ENCODE measurements at regions not wholly inside any gene's neighbourhood (a gene's known extent, or its start where the extent isn't known, plus 50 kb on each side); places are given as distances from the start of the nearest gene placed in this dataset.

DNA sequence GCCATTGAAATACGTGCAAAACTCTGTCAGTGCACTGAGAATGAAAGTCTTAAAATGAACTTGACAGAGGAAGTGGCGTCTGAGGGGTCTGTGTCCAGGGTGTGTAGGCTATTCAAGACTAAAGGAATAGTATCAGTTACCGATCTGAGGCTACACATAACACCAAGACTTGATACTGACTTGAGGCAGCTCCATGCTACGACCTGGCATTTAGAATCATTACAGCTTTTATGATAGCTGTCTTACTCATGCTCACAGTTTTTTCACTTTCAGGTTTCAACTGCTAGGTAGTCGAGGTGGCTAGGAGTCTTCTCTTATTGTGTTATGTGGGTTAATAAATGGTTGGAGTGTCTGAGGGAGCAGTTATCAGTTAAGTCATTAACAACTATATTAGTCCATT, 92.8 kb upstream of the SLCO6A1 start:
- TF ChIP-seq, protein P1, sequence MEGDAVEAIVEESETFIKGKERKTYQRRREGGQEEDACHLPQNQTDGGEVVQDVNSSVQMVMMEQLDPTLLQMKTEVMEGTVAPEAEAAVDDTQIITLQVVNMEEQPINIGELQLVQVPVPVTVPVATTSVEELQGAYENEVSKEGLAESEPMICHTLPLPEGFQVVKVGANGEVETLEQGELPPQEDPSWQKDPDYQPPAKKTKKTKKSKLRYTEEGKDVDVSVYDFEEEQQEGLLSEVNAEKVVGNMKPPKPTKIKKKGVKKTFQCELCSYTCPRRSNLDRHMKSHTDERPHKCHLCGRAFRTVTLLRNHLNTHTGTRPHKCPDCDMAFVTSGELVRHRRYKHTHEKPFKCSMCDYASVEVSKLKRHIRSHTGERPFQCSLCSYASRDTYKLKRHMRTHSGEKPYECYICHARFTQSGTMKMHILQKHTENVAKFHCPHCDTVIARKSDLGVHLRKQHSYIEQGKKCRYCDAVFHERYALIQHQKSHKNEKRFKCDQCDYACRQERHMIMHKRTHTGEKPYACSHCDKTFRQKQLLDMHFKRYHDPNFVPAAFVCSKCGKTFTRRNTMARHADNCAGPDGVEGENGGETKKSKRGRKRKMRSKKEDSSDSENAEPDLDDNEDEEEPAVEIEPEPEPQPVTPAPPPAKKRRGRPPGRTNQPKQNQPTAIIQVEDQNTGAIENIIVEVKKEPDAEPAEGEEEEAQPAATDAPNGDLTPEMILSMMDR (IDR thresholded peaks at IDR 0.05; ENCODE audit: insufficient read depth, low read depth, low read length): no peak
- no peak for TF ChIP-seq EZH2 (IDR thresholded peaks at IDR 0.05; ENCODE audit: insufficient read depth, low read length)
